ENCODE measurements at regions not wholly inside any gene's neighbourhood (a gene's known extent, or its start where the extent isn't known, plus 50 kb on each side); places are given as distances from the start of the nearest gene placed in this dataset.

DNA sequence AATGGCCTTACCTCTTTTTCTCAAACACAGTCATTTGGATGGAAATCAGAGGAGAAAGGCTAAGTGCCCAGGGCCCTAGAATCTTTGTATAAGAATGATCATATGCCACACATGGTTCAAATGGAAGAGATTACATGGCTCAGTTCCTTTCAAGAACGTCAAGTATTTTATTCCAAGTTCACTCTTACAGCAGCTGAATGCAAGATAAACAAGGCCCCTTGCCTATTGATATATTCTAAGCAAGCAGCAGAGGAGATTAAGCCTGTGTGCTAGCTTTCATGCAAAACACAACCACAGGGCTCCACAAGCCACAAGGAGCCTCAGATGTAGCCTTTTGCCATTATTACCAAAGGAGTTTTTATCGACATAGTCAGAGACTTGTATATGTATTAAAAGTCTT, 55.3 kb upstream of the SLCO6A1 start:
- H3K4me1 ChIP-seq (ENCODE audit: insufficient read depth, low read length): peaks cover 4% of the 10 kb centered on the region
- no peak overlapping the region for H3K27ac ChIP-seq (ENCODE audit: low read length)
- no peaks in the 10 kb centered on the region for H3K9me3 ChIP-seq (ENCODE audit: insufficient read depth, low read depth, low read length)
- no peaks in the 10 kb centered on the region for H3K36me3 ChIP-seq (ENCODE audit: insufficient read depth, low read depth, low read length)
- H3K27me3 ChIP-seq (ENCODE audit: insufficient read depth, low read length): no peaks in the 10 kb centered on the region
- no peak overlapping the region for H3K9ac ChIP-seq (ENCODE audit: low read depth, low read length)
- no peak overlapping the region for H3K4me3 ChIP-seq (ENCODE audit: low read length)

DNA sequence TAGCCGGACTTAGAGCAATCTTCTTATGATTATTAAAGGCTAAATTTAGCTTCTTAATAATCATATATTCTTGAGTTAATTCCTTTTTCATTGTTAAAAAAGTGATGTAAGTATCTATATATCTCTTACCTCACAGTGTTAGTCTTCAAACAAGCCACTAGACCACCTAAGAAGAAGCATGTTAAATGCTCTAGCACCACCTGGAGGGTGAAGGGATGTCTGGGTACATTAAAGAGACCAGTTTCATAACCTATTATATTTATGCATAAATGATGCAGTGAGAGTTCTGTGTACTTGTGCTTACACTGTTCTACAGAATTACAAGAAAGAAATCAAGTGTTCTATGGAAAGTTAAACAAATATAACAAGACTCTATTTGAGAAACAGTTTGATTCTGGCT, 55.9 kb upstream of the SLCO6A1 start:
- Histone ChIP-seq H3K9ac (ENCODE audit: low read depth, low read length) (no peak overlapping the region), H3K36me3 (ENCODE audit: insufficient read depth, low read depth, low read length) (no peaks in the 10 kb centered on the region)

DNA sequence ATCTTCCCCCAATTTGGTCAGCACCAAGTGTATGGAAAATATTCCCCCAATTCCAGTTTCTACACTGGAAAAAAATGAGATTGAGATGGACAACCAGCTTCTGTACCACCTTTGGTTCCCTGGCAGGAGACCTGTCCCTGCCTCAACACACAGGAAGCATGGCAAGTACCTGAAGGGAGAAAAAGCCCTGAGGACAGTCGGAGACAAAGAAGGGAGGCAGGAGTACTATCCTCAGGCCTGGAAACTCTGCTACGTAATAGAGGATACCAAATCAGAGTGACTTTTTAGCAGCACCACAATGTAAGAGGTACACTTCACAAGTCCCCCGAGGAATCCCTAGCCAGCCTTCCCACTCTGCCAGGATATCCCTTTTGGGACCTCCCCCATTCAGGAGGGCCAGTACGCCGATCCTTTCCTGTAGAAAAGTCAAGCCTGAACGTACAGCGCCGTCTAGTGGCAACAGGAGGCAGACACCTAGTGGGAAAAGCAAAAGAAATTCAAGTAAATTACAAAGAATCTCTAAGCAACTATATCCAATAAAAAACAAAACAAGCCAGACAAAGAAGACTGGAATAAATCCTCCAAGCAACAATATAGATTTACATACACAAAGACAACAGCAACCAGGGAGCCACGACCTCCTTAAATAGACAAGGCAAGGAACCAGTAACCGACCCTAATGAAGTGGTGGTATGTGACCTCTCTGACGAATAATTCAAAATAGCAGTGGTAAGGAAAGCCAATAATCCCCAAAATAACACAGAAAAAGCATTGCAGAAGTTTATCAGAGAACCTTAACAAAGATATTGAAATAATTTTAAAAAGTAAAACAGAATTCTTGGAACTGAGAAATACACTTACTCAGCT, 63.3 kb upstream of the SLCO6A1 start:
- Histone ChIP-seq H3K36me3 (ENCODE audit: insufficient read depth, low read depth, low read length) (no peaks in the 10 kb centered on the region), H3K9ac (ENCODE audit: low read depth, low read length) (no peak overlapping the region), H3K27me3 (ENCODE audit: insufficient read depth, low read length) (no peaks in the 10 kb centered on the region), H3K4me1 (ENCODE audit: insufficient read depth, low read length) (no peaks in the 10 kb centered on the region), H3K4me3 (ENCODE audit: low read length) (no peak overlapping the region), H3K9me3 (ENCODE audit: insufficient read depth, low read depth, low read length) (no peaks in the 10 kb centered on the region), H3K27ac (ENCODE audit: low read length) (no peak overlapping the region)

More for the DNA sequence above, 55.9 kb upstream of the SLCO6A1 start:
- Histone ChIP-seq H3K27ac (ENCODE audit: low read length) (no peak overlapping the region), H3K4me1 (ENCODE audit: insufficient read depth, low read length) (peaks cover 4% of the 10 kb centered on the region), H3K9me3 (ENCODE audit: insufficient read depth, low read depth, low read length) (no peaks in the 10 kb centered on the region), H3K4me3 (ENCODE audit: low read length) (no peak overlapping the region), H3K27me3 (ENCODE audit: insufficient read depth, low read length) (no peaks in the 10 kb centered on the region)

DNA sequence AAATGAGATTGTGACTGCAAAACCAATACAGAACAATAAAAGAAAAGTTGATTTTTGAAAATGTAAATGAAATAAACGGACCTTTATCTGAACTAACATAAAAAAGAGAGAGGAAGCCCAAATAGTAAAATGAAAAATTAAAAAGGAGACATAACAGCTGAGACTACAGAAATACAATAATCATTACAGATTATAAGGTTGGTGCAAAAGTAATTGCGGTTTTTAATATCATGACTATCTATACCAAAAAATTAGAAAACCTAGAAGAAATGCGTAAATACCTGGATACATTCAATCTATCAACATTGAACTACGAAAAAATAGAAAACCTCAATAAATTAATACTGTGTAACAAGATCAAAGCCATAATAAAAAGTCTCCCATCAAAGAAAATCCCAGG, 71.9 kb upstream of the SLCO6A1 start:
- Histone ChIP-seq H3K4me3 (ENCODE audit: low read length) (no peak overlapping the region), H3K9me3 (ENCODE audit: insufficient read depth, low read depth, low read length) (no peaks in the 10 kb centered on the region), H3K27ac (ENCODE audit: low read length) (no peak overlapping the region), H3K27me3 (ENCODE audit: insufficient read depth, low read length) (no peaks in the 10 kb centered on the region), H3K4me1 (ENCODE audit: insufficient read depth, low read length) (no peaks in the 10 kb centered on the region), H3K9ac (ENCODE audit: low read depth, low read length) (no peak overlapping the region), H3K36me3 (ENCODE audit: insufficient read depth, low read depth, low read length) (no peaks in the 10 kb centered on the region)

DNA sequence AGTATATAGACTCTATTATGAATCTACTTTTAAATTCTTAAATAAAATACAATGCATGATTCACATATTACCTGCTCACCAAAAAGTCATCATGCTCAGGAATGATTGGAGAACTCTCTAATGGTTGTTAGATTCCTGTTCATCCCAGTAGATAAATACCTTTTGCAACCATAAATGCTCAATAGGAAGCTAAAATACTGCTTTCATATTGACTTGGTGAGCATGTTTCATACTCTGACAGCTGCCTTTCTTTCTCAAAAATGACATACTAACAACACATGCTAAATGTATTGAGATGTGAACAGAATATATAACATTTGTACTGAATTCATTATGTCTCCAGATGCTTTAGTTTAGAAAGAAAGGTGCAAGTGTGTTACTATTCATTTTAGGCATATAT, 79.6 kb upstream of the SLCO6A1 start:
- H3K4me3 ChIP-seq (ENCODE audit: low read length): no peak overlapping the region
- H3K27me3 ChIP-seq (ENCODE audit: insufficient read depth, low read length): no peaks in the 10 kb centered on the region
- no peaks in the 10 kb centered on the region for H3K36me3 ChIP-seq (ENCODE audit: insufficient read depth, low read depth, low read length)
- no peaks in the 10 kb centered on the region for H3K9me3 ChIP-seq (ENCODE audit: insufficient read depth, low read depth, low read length)
- no peak overlapping the region for H3K9ac ChIP-seq (ENCODE audit: low read depth, low read length)
- no peak overlapping the region for H3K27ac ChIP-seq (ENCODE audit: low read length)
- no peaks in the 10 kb centered on the region for H3K4me1 ChIP-seq (ENCODE audit: insufficient read depth, low read length)

DNA sequence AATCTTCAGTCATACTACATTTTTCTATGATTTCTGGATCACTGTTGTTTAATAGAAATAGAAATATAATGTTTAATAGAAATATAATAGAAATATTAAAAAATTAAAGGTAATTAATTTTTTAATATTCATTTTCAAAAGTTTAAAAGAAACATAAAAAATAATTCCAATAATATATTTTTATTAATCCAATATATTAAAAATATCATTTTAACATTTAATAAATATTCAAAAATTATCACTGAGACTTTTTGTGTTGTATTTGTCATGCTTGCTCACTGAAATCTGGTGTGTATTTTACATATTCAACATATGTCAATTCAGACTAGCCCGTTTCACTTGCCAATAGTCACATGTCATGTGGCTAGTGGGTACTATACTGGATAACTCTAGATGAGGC, 80.6 kb upstream of the SLCO6A1 start:
- no peaks in the 10 kb centered on the region for H3K27me3 ChIP-seq (ENCODE audit: insufficient read depth, low read length)
- H3K27ac ChIP-seq (ENCODE audit: low read length): no peak overlapping the region
- no peaks in the 10 kb centered on the region for H3K4me1 ChIP-seq (ENCODE audit: insufficient read depth, low read length)
- no peaks in the 10 kb centered on the region for H3K36me3 ChIP-seq (ENCODE audit: insufficient read depth, low read depth, low read length)
- no peak overlapping the region for H3K9ac ChIP-seq (ENCODE audit: low read depth, low read length)
- H3K9me3 ChIP-seq (ENCODE audit: insufficient read depth, low read depth, low read length): no peaks in the 10 kb centered on the region
- H3K4me3 ChIP-seq (ENCODE audit: low read length): no peak overlapping the region

DNA sequence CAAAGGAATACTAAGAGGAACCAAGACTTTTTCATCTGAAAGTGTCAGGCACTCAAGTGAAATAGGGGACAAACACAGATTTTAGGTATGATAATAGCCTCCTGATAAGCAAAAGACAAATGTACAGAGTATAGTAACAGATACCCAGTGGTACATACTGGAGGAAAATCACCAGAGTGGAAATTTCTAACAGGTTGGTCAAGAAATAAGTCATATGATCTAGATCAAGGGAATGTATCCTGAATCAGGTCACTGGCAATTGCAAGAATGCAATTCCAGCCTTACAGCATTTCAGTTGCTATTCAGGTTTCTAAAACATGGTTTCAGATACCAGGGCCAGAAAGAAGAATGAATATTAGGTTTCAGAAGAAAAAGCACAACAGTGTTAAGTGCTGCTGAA, 82.2 kb upstream of the SLCO6A1 start:
- H3K27me3 ChIP-seq (ENCODE audit: insufficient read depth, low read length): no peaks in the 10 kb centered on the region
- H3K27ac ChIP-seq (ENCODE audit: low read length): no peak overlapping the region
- no peaks in the 10 kb centered on the region for H3K4me1 ChIP-seq (ENCODE audit: insufficient read depth, low read length)
- no peak overlapping the region for H3K9ac ChIP-seq (ENCODE audit: low read depth, low read length)
- no peaks in the 10 kb centered on the region for H3K36me3 ChIP-seq (ENCODE audit: insufficient read depth, low read depth, low read length)
- no peaks in the 10 kb centered on the region for H3K9me3 ChIP-seq (ENCODE audit: insufficient read depth, low read depth, low read length)
- H3K4me3 ChIP-seq (ENCODE audit: low read length): no peak overlapping the region

DNA sequence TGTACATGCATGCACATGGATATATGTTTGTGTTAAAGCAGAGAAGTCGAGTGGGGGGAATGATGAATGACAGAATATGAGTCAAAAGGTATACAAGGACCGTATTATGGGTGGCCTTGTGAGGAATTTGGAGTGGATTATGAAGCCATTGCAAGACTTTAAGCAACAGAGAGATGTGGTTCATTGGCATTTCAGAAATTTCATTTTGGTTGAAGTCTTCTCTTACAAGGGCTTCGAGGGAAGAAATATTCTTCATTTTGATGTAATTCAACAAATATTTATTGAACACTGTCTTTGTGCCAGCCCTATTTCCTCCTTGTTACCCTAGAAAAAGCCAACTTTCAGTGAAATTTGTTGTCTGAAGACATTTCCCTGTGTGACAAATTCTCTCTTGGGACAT, 83.9 kb upstream of the SLCO6A1 start:
- Histone ChIP-seq H3K9ac (ENCODE audit: low read depth, low read length) (no peak overlapping the region), H3K9me3 (ENCODE audit: insufficient read depth, low read depth, low read length) (no peaks in the 10 kb centered on the region), H3K36me3 (ENCODE audit: insufficient read depth, low read depth, low read length) (no peaks in the 10 kb centered on the region), H3K4me3 (ENCODE audit: low read length) (no peak overlapping the region), H3K27me3 (ENCODE audit: insufficient read depth, low read length) (no peaks in the 10 kb centered on the region), H3K27ac (ENCODE audit: low read length) (no peak overlapping the region), H3K4me1 (ENCODE audit: insufficient read depth, low read length) (no peaks in the 10 kb centered on the region)

DNA sequence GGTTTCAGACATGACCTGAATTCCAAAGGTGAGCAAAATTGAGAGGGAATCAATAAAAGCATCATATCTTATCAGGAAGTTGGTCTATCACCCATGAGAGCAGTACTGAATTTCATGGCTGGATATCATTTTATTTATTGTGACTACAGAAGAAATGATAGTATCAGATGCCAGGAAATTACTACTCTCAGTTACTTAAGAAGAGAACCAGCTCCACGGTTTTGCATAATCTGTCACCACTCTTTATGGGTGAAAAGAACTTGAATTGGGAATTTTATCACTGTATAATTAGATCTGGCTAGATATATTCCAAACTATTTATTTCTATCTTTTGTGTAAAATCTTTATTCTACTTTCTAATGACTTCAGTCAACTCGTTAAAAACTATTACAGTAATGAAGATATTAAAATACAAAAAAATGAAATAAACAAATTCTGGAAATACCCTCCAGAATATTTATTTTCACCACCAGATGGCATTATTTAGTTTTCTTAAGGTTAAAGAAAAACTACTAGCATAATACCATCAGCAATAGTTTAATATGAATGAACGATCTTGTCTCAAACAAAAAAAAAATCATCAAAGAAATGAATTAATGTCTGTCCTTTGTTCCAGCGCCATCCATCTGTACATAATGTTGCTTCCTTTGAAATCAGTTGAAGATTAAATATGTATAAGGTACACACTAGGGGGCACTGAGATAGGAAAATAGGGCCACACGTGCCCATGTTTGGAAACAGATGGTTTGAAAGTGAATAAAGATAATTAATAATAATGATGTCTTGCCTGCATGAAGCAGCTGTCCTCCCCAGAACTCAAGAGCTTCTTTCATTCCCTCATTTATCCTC, 84.7 kb upstream of the SLCO6A1 start:
- no peak overlapping the region for H3K27ac ChIP-seq (ENCODE audit: low read length)

DNA sequence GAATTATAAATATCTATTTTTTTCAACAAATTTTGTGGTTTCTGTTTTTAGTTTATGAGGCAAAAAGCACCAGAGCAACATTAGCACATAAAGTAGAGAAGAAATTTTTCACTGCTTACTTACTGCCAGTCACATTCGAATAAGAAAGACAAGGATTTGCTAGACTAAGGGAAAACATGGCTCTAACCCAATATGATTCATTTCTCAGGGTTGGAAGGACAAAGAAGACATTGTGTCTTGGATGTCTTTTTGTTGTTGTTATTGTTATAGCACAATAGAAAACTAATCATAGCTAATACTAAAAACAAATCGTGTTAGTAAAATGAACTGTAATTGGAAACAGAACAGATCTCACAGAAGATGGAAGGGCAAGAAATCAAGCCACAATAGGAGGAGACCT, 90.9 kb upstream of the SLCO6A1 start:
- peaks cover 9% of the 10 kb centered on the region; the same call in 1 of the 2 replicates for H3K9me3 ChIP-seq (ENCODE audit: insufficient read depth, low read depth, low read length)
- H3K9ac ChIP-seq (ENCODE audit: low read depth, low read length): no peak overlapping the region
- peak overlapping the region; percentile 36; the same call in 1 of the 2 replicates for H3K4me3 ChIP-seq (ENCODE audit: low read length)
- H3K27me3 ChIP-seq (ENCODE audit: insufficient read depth, low read length): no peaks in the 10 kb centered on the region
- H3K4me1 ChIP-seq (ENCODE audit: insufficient read depth, low read length): peaks cover 7% of the 10 kb centered on the region; the same call in 1 of the 2 replicates
- H3K27ac ChIP-seq (ENCODE audit: low read length): no peak overlapping the region
- H3K36me3 ChIP-seq (ENCODE audit: insufficient read depth, low read depth, low read length): no peaks in the 10 kb centered on the region

More for the DNA sequence above, 84.7 kb upstream of the SLCO6A1 start:
- Histone ChIP-seq H3K36me3 (ENCODE audit: insufficient read depth, low read depth, low read length) (no peaks in the 10 kb centered on the region), H3K9ac (ENCODE audit: low read depth, low read length) (no peak overlapping the region), H3K9me3 (ENCODE audit: insufficient read depth, low read depth, low read length) (no peaks in the 10 kb centered on the region), H3K4me1 (ENCODE audit: insufficient read depth, low read length) (no peaks in the 10 kb centered on the region), H3K4me3 (ENCODE audit: low read length) (no peak overlapping the region), H3K27me3 (ENCODE audit: insufficient read depth, low read length) (no peaks in the 10 kb centered on the region)

DNA sequence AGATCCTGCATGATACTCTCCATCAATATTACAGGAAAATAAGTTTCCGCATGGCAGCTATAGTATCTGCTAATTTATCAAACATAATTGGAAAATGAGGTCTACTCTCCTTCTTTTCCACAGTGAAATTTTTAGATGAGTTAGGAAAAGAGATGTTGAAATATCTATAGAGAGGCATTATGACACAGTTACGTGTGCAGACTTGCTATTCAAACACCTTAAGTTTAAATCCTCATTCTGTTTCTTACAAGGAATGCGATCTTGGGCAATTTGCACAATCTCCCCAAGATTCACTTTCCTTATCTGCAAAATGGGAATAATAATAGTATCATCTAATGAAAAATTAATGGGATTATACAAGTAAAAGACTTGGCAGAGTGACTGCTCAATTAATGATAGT, 91.7 kb upstream of the SLCO6A1 start:
- Histone ChIP-seq H3K36me3 (ENCODE audit: insufficient read depth, low read depth, low read length) (no peaks in the 10 kb centered on the region), H3K9me3 (ENCODE audit: insufficient read depth, low read depth, low read length) (peaks cover 9% of the 10 kb centered on the region; the same call in 1 of the 2 replicates), H3K27me3 (ENCODE audit: insufficient read depth, low read length) (no peaks in the 10 kb centered on the region), H3K9ac (ENCODE audit: low read depth, low read length) (no peak overlapping the region), H3K4me3 (ENCODE audit: low read length) (no peak overlapping the region), H3K27ac (ENCODE audit: low read length) (no peak overlapping the region), H3K4me1 (ENCODE audit: insufficient read depth, low read length) (peaks cover 7% of the 10 kb centered on the region; the same call in 1 of the 2 replicates)

Data from iPS-20b (cell line).